Upper lobe of left lung (tissue), 6 donors: ENCODE measurements at regions not wholly inside any gene's neighbourhood (a gene's known extent, or its start where the extent isn't known, plus 50 kb on each side); places are given as distances from the start of the nearest gene placed in this dataset.

Experiments
- ATAC-seq, 2 donors: fragments of 200-7000 bp; cut with Tn5 transposase; one replicate each; pipeline ENCODE4 v1.9.1; 2022; ENCODE audit warnings: mild to moderate bottlenecking in 2 of 2, moderate library complexity in 2 of 2; ENCODE audit not compliant: low FRiP score in 2 of 2
- DNase-seq, 2 donors: peaks; one replicate each; pipeline ENCODE4 v3.0.0-alpha.2; 2019 to 2020
- H3K27ac ChIP-seq, 4 donors: fragments of 200-600 bp; sonication (generic); one replicate each; pipeline ENCODE4 v1.5.1; 2016 to 2019
- H3K27me3 ChIP-seq, 4 donors: fragments of 200-600 bp; sonication (generic); one replicate each; pipeline ENCODE4 v1.5.1; 2017 to 2019
- H3K36me3 ChIP-seq, 4 donors: fragments of 200-600 bp; sonication (generic); one replicate each; pipeline ENCODE4 v1.5.1; 2016 to 2019
- H3K4me1 ChIP-seq, 4 donors: fragments of 200-600 bp; sonication (generic); one replicate each; pipeline ENCODE4 v1.5.1; 2018 to 2019
- H3K4me3 ChIP-seq, 4 donors: fragments of 200-600 bp; sonication (generic); one replicate each; pipeline ENCODE4 v1.5.1; 2017 to 2019; ENCODE audit warnings: mild to moderate bottlenecking in 2 of 4, moderate library complexity in 1 of 4
- H3K9me3 ChIP-seq, 4 donors: fragments of 200-600 bp; sonication (generic); one replicate each; pipeline ENCODE4 v1.5.1; 2018 to 2019
- EP300 ChIP-seq, 4 donors: sonication (generic); formaldehyde crosslinking; IDR thresholded peaks; one replicate each; pipeline ENCODE4 v1.5.1; 2017; ENCODE audit warnings: antibody characterized with exemption in 4 of 4, control low read depth in 2 of 4
- POLR2A ChIP-seq, 4 donors: fragments of 450-650 bp; IDR thresholded peaks; one replicate each; pipeline ENCODE4 v1.5.1; 2016 to 2017; ENCODE audit warnings: antibody characterized with exemption in 4 of 4, mild to moderate bottlenecking in 2 of 4
- POLR2AphosphoS5 ChIP-seq, 2 donors: sonication (generic); formaldehyde crosslinking; IDR thresholded peaks; one replicate each; pipeline ENCODE4 v1.5.1; 2017; ENCODE audit warnings: antibody characterized with exemption in 2 of 2
- WGBS, 2 donors: methylation state at CpG; one replicate each; pipeline ENCODE4 v1.1.5; 2017 to 2018; 5-methylcytosine and 5-hydroxymethylcytosine counted together
- TF ChIP-seq, protein P1 (sequence below), 6 experiments: fragments of 450-650 bp in 4 of 6; fragments of 200-600 bp in 2 of 6; sonication (generic) in 2 of 6; IDR thresholded peaks; one replicate each; pipeline ENCODE4 v1.5.1; 2016 to 2019; ENCODE audit warnings: antibody characterized with exemption in 6 of 6
- donor health status: DM: no; HTN: no; CAD: no; lungs with moderate emphysema.
- donor health status: DM: no; HTN: yes; CAD: no; lungs with severe emphysema.

DNA sequence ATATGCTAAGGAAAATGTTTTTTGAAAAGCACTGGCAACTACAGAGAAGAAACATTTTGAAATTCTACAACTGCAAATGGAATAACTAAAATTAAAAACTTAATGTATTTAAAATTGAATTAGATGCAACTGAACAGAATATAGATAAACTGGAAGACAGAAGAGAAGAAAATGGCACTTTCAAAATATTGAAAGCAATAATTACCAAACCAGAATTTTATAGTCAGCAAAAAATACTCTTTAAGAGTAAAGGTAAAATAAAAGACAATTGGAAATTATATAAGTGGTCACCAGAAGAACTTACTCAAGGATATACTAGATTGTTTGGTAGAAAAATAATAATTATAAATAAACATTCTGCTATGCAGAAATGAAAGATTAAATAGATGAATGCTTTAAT, 927.7 kb upstream of the ZWINT start:
- no peak for ATAC-seq
- H3K27me3 ChIP-seq, result no peaks in the 10 kb centered on the region
- no peak overlapping the region for H3K4me3 ChIP-seq
- H3K36me3 ChIP-seq, result no peaks in the 10 kb centered on the region
- H3K4me1 ChIP-seq, result no peaks in the 10 kb centered on the region
- no peak for DNase-seq
- no peaks in the 10 kb centered on the region for H3K9me3 ChIP-seq
- H3K27ac ChIP-seq, result no peak overlapping the region
- no peak for TF ChIP-seq EP300 (IDR thresholded peaks at IDR 0.05)
- TF ChIP-seq POLR2A (IDR thresholded peaks at IDR 0.05), result no peak
- TF ChIP-seq, protein P1, sequence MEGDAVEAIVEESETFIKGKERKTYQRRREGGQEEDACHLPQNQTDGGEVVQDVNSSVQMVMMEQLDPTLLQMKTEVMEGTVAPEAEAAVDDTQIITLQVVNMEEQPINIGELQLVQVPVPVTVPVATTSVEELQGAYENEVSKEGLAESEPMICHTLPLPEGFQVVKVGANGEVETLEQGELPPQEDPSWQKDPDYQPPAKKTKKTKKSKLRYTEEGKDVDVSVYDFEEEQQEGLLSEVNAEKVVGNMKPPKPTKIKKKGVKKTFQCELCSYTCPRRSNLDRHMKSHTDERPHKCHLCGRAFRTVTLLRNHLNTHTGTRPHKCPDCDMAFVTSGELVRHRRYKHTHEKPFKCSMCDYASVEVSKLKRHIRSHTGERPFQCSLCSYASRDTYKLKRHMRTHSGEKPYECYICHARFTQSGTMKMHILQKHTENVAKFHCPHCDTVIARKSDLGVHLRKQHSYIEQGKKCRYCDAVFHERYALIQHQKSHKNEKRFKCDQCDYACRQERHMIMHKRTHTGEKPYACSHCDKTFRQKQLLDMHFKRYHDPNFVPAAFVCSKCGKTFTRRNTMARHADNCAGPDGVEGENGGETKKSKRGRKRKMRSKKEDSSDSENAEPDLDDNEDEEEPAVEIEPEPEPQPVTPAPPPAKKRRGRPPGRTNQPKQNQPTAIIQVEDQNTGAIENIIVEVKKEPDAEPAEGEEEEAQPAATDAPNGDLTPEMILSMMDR (IDR thresholded peaks at IDR 0.05), result no peak
- no peak for TF ChIP-seq POLR2AphosphoS5 (IDR thresholded peaks at IDR 0.05)

DNA sequence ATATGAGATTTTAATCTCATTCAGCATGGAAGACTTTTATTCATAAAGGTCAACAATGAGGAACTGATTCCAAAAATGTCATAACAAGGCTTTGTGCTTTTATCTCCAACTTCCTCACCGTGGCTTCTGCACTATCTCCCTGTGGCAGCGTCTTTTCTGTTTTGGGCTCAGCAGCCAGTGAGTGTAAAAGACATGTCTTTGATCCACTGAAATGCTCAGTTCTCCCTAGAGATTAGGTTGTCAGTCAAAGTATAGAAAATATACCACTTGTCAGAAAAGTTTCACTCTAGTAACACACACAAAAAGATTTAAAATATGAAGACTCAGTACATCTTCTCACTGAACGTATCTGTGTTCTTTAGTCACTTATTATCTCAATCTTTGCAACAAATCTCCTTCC, 901.8 kb upstream of the ZWINT start:
- no peak for DNase-seq

DNA sequence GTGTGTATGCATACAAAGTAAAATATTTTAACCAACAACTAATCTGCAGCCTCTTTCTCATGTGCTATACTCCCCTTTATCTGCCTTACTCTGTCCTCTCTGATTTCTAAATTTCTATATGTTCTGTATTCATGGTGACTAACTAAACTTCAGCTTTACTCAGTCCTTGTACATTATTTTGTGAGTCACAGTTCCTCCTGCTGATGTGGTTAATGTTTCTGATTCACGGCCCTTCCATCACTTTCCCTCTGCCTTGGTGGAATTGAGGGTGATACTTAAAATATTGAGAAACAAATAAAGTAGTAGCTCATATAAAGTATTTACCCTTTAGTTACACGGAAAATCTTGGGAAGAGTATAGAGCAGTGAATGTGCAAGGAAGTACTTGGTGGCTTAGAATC, 899.1 kb upstream of the ZWINT start:
- Histone ChIP-seq H3K4me1 (no peaks in the 10 kb centered on the region), H3K36me3 (no peaks in the 10 kb centered on the region), H3K9me3 (no peaks in the 10 kb centered on the region), H3K4me3 (no peak overlapping the region), H3K27me3 (no peaks in the 10 kb centered on the region), H3K27ac (no peak overlapping the region)
- ATAC-seq (no peak), DNase-seq (no peak)
- TF ChIP-seq POLR2A (IDR thresholded peaks at IDR 0.05) (no peak), EP300 (IDR thresholded peaks at IDR 0.05) (no peak), POLR2AphosphoS5 (IDR thresholded peaks at IDR 0.05) (no peak)
- TF ChIP-seq, protein P1 (IDR thresholded peaks at IDR 0.05), result no peak
- 89 to 96% methylated on average over 2 of the region's 2 CpGs for WGBS, 2 donors

More for the DNA sequence above, 901.8 kb upstream of the ZWINT start:
- H3K27ac ChIP-seq, result no peak overlapping the region
- ATAC-seq, result no peak
- H3K4me1 ChIP-seq, result no peaks in the 10 kb centered on the region
- 35 to 46% methylated on average over 3 of the region's 3 CpGs for WGBS, 2 donors
- no peaks in the 10 kb centered on the region for H3K9me3 ChIP-seq
- H3K27me3 ChIP-seq, result no peaks in the 10 kb centered on the region
- TF ChIP-seq, protein P1 (IDR thresholded peaks at IDR 0.05), result no peak
- TF ChIP-seq POLR2AphosphoS5 (IDR thresholded peaks at IDR 0.05) (no peak), POLR2A (IDR thresholded peaks at IDR 0.05) (no peak), EP300 (IDR thresholded peaks at IDR 0.05) (no peak)
- H3K4me3 ChIP-seq, result no peak overlapping the region
- no peaks in the 10 kb centered on the region for H3K36me3 ChIP-seq

DNA sequence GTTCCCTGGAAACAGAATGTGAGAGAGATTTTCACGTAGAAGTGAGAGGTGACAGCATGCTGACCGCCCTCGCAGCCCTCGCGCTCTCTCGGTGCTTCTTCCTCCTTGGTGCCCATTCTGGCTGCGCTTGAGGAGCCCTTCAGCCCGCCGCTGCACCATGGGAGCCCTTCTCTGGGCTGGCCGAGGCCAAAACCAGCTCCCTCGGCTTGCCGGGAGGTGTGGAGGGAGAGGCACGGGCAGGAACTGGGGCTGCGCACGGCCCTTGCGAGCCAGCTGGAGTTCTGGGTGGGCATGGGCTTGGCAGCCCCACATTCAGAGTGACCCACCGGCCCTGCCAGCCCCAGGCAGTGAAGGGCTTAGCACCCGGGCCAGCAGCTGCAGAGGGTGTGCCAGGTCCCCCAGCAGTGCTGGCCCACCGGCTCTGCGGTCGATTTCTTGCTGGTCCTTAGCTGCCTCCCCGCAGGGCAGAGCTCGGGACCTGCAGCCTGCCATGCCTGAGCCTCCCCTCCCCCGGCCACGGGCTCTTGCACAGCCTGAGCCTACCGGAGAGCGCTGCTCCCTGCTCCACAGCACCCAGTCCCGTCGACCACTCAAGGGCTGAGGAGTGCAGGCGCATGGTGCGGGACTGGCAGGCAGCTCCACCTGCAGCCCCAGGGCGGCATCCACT, 888.7 kb upstream of the ZWINT start:
- DNase-seq, result peak in 1 of 2 donors; percentile 74
- Histone ChIP-seq H3K36me3 (no peaks in the 10 kb centered on the region), H3K9me3 (peaks cover 0 to 5% (median 0%) of the 10 kb centered on the region in 4 donors), H3K27ac (no peak overlapping the region), H3K27me3 (no peaks in the 10 kb centered on the region), H3K4me1 (no peaks in the 10 kb centered on the region), H3K4me3 (no peak overlapping the region)
- TF ChIP-seq, protein P1 (IDR thresholded peaks at IDR 0.05), result no peak
- TF ChIP-seq POLR2A (IDR thresholded peaks at IDR 0.05), result no peak
- no peak for TF ChIP-seq POLR2AphosphoS5 (IDR thresholded peaks at IDR 0.05)
- TF ChIP-seq EP300 (IDR thresholded peaks at IDR 0.05), result no peak
- WGBS, 2 donors, result 89 to 93% methylated on average over 11 to 27 of the region's 32 CpGs
- ATAC-seq, result no peak

DNA sequence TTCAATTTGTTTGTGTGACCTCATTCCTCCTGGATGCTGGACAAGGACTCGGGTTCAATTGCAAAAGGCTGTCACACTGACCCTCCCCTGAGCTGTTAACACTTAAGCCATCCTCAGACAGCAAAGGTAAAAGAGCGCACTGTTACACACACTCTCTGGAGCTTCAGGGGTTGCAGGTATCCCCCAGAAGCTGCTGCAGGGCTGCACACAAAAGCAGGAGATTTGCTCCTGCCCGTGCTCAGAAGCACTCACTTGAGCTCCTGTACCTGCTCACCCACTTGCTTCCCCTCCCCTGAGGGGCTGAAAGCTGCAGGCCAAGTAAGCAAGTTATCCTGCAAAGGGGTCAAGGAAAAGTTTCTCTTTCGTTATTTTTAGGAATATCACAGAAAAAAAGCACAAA, 886.2 kb upstream of the ZWINT start:
- Histone ChIP-seq H3K36me3 (no peaks in the 10 kb centered on the region), H3K27me3 (no peaks in the 10 kb centered on the region), H3K4me3 (no peak overlapping the region), H3K4me1 (no peaks in the 10 kb centered on the region), H3K27ac (no peak overlapping the region), H3K9me3 (peaks cover 0 to 5% (median 0%) of the 10 kb centered on the region in 4 donors)
- ATAC-seq (no peak), DNase-seq (no peak)
- no peak for TF ChIP-seq POLR2A (IDR thresholded peaks at IDR 0.05)
- TF ChIP-seq, protein P1 (IDR thresholded peaks at IDR 0.05), result no peak
- TF ChIP-seq POLR2AphosphoS5 (IDR thresholded peaks at IDR 0.05), result no peak
- TF ChIP-seq EP300 (IDR thresholded peaks at IDR 0.05), result no peak
- 40 to 55% methylated on average over 3 to 4 of the region's 4 CpGs for WGBS, 2 donors
